ENCODE measurements at regions not wholly inside any gene's neighbourhood (a gene's known extent, or its start where the extent isn't known, plus 50 kb on each side); places are given as distances from the start of the nearest gene placed in this dataset.

DNA sequence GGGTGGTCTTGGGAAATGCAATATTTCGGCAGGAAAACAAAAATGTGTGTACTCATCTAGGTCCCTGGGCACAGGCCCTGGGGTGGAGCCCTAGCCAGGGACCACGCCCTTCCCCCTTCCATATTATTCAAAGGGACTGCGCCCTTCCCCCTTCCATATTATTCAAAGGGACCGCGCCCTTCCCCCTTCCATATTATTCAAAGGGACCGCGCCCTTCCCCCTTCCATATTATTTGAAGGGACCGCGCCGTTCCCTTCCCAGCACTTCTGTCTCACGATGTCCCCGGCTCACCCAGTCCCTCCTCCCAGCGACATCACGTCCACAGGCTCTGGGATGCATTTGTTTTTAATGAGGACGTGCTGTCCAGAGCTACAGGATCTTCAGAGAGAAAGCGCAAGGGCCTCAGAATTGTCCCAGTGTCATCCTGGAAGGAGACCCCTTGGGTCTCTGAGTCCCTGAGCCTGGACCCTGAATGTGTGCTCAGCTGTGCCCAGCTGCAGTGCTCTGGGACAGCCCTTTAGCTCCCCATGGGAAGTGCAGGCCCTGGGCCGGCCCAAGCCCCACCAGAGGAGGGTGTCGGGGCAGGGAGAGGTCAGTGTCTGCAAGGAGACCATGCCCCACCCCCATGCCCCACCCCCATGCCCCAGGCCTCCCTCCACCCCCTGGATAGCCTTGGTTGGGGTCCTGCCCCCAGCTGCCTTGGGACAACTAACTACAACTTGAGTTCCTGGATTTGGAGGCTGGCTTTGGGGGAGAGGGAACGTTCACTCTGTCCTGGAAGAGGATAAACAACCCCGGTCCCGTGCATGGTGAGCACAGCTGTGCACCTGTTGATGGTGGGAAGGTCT is 810.0 kb downstream of the BRD1 start:
- no peak for DNase-seq (ENCODE audit: low read depth in 3 of 3)

DNA sequence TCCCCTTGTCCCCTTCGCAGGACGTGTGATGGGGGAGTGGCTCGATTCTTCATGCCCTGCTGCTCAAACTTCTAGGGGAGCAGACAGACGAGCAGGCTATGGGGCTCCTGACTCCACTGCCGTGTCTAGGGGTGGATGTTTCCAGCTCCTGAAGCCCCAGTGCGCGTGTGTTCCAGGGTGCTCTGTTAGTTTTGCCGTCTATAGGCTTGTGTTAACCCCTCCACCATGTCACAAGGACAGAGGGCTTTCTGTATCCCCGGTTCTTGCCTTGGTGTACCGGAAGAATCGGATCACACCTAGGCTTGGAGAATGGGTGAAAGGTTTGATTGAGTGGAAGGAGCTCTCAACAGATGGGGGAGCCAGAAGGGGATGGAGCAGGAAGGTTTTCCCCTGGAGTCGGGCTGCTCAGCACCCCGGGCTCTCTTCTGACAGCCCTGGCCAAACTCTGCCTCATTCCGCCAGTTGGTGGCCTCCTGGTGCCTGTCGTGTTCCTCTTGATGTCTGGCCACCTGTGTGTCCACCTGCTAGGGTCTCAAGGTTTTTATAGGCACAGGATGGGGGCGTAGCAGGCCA is 810.7 kb downstream of the BRD1 start:
- DNase-seq (ENCODE audit: low read depth in 3 of 3), result no peak

DNA sequence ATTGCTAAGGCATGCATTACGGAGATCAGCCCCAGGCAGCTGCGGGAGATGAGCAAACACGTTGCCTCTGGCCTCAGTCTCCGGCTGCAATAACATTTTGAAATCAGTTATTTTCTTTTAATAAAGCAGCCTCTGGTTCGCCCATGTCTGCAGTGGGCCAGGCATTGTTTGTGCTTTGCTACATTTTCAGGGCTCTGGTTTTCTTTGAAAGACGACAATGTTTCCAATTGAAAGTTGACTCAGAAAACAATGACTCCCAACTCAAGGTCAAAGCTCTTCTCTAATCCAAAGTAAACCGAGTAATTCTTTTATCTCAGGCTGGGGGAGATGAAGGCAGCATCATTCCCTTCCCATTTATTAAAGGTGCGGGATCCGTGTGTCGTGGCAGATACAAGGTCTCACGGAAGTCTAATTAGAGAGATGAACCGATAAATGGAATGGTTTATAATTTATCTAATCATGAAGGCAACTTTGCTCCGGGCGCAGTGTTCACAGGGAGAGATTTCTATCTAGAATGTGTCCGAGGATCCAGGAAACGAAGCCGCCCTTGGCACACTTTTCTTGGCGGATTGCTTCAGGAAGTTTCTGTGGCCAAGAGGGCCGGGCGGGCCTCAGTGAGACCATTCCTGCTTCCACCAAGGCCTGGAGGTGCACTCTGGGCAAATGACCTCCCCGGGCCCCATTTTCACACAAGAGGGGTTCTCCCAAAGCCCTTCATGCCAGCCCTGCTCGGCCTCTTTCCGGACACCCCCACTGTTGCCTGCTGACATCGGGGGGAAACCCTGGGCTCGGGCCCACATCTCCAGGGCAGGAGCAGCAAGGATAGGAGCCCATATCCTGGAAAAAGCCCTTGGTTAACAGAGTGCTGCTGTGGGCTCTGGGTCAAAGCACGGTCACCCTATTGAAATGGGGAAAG is 811.4 kb downstream of the BRD1 start:
- DNase-seq (ENCODE audit: low read depth in 3 of 3), result no peak

DNA sequence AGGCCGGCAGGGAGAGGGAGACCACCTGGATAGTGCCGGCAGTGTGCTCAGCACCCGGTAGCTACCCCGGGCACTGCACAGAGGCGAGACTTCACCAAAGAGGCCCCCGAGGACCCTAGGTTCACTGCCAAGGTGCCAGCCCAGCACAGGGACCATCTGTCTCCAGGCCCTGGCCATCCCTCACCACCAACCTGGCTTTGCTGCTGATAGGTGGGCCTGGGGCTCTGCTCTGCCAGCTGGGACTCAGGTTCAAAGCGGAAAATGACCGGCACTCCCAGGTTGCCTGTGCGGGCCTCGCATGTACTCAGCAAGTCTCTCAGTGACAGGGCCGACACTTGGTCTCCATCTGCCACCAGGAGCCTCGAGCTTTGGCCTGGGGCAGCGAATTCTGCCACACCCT is 812.2 kb downstream of the BRD1 start:
- DNase-seq (ENCODE audit: low read depth in 3 of 3), result no peak

DNA sequence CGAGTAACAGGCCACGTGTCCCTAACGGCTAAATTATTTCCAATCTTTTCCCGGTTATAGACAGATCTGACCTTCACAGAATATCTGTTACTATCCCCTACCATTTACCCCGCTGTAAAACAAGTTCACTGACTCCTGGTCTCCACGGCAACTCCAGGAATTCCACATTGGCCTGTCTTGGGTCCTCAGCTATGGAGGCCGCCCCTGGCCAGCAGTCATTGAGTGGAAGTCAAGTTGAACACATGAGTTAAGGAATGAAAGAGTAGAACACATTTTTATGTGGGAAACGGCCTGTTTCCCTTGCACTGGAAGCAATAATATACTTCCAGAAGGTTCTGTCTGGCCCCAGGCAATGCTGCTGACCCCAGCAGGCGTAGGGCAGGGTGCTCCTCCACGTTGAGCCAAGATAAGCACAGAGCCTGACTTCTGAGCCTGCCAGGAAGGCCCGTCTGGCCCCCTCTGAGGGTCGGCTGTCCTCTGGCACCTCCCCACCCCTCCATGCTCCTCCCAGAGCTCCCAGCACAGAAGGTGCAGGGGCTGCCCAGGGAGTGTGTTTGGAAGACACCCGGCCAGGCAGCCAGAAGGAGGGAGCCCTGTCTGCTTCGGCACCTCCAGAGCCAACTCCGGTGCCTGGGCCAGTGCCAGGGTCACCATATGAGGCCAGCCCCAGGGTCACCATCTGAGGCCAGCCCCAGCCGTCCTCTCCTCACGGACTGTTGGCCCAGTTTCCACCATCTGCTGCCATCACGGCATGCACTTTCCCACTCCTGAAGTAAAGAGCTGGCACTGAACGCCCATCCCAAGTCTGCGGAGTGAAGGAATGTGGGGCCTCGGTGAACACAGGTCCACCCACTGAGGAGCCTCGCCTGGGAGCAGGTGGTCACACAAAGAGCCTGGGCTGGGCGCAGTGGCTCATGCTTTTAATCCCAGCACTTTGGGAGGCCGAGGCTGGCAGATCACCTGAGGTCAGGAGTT is 813.2 kb downstream of the BRD1 start:
- DNase-seq (ENCODE audit: low read depth in 3 of 3), result no peak

DNA sequence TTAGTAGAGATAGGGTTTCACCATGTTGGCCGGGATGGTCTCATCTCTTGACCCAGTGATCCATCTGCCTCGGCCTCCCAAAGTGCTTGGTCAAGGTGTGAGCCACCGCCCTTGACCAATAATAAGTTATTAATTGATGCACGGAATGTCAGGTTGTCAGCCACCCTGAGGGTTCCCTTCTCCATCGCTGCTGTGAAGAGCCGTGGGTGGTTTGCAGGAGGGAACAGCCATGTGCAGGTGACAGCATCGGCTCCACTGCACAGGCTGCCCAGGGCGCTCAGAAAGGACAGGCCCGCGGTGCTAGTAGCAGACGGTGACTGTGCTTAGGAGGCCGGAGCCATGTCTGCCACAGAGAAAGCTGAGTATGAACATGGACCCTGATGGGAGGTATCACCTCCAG is 814.0 kb downstream of the BRD1 start:
- no peak for DNase-seq (ENCODE audit: low read depth in 3 of 3)

DNA sequence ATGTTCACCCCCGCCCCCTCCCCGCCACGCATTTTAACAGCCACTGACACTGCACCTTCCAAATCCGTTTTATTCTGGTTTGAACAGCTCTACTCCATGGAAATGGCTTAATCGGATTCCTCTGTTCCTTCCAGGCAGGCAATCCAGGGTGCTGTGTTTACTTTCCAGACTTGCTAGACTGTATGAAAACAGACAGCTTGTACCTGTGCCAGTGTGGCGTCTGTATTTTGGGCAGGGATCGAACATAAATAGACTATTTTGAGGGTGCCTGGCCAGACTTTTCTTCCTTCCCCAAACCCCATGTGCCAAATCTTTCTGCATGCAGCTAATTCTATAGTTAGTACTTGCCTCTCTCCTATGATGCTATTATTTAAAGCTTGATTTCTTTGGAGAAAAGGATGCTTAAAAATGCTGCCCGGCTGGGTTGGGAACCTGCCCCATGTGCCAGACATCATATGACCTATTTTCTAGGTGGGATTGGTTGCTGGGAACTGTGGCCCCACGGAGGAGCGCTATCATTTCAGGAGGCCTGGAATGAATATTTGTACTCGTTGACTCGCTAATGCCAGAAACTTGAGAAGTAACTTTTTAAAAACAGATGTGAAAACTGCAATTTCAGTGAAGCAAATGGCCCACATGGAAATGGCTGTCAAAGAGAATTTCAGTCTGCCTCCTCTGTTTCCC is 814.8 kb downstream of the BRD1 start:
- DNase-seq (ENCODE audit: low read depth in 3 of 3), result no peak

DNA sequence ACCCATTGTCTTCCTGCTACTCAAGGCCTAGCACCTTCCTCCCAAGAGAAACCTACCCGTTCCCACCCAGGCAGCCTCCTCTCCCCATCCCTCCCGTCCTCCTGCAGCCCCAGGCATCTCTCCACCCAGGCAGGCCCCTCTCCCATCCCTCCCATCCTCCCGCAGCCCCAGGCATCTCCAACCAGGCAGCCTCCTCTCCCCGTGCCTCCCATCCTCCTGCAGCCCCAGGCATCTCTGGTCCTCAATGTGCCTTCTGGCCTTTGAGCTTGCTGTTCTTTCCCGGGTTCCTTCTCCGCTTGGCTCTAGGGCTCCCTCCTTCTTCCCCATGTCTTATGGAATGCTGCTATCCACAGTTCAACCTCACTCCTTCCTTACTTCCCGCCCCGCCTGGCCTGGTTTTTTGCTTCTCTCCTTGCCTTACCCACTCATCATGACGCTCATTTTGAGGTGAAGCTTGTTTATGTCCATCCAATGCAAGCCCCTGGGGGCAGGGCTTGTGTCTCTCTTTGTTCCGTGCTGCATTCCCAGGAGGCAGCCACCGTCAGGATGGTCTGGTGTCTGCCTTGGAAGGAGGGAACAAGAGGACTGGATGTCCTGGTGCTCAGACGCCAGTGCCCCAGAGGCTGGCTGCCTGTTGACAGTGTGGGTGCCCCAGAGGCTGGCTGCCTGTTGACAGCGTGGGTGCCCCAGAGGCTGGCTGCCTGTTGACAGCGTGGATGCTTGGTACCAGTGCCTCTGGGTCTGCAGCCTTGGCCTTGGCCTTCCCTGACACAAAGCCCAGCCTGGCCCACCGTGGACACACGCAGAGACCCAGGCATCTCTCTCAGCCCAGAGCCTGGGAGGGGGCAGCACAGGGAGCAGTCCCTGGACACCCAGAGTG is 815.7 kb downstream of the BRD1 start:
- DNase-seq (ENCODE audit: low read depth in 3 of 3), result no peak

DNA sequence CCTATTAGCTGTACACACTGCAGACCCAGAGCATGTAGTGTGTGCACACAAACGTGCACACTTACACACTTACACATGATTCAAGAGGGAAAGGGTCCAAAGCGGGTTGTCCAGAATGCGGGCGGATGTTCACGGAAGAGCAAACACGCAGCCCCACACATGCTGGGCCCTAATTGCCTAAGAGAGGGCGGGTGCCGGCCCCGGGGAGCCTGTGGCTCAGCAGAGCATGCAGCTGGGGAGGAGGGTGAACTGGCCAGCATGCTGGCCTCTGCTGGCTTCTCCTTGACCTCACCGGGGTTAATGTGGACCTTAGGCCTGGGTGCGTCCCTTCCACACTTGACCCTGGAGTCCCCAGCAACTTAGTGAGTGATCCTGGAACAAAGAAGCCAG is 816.3 kb downstream of the BRD1 start:
- DNase-seq (ENCODE audit: low read depth in 3 of 3), result no peak

DNA sequence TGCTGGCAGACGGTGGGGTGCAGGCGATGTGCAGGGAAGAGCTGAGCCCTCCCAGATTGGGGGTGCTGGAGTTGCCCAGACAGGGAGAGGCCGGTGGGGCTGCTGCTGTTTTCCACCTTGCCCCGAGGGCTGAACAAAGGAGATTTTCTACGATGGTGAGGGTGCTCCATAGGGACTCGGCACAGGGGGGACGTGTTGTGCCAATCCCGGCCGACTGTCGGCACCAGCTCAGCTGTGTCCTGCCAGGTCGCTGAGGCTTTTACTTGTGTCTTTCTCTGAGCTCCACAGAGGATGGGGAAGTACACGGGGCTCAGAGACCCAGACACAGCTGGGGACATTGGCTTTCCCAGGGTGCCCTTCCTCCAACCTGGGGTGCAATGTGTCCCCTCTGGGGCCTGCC is 816.8 kb downstream of the BRD1 start:
- no peak for DNase-seq (ENCODE audit: low read depth in 3 of 3)

DNA sequence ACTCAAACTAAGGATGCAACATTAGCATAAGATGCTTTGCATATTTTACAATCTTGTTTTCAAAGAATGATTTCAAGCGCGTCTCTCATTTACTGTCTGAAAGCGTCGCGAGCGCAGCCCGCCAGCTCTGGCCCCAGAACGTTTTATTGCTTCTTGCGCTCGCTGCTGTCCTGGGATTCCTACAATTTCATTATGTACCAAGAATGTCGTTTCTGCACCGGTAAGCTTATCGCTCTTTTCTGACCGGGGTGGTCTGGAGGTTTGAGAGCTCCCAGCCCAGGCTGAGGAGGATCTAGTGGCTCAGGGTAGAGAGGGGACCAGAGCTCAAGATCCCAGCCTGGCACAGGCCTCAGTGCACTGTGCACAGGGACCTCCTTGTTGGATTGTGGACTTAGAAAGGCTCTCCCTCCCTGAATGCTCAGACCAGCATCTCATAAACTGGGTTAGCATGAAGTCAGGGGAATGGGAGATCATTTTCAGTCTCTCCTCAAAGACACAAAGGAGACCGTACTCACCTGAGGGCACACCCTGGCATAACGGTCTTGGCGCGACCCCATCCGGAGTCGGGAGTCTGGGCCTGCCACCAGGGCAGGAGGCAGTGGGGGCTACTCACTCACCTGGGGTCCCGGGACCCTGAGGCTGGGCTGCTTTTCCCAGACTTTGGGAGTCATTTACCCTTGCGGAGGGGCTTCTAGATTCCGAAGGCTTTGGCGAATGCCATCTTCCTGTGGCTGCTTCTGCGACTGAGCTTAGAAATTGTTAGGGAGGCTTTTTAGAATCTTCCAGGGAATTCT is 817.4 kb downstream of the BRD1 start:
- no peak for DNase-seq (ENCODE audit: low read depth in 3 of 3)

DNA sequence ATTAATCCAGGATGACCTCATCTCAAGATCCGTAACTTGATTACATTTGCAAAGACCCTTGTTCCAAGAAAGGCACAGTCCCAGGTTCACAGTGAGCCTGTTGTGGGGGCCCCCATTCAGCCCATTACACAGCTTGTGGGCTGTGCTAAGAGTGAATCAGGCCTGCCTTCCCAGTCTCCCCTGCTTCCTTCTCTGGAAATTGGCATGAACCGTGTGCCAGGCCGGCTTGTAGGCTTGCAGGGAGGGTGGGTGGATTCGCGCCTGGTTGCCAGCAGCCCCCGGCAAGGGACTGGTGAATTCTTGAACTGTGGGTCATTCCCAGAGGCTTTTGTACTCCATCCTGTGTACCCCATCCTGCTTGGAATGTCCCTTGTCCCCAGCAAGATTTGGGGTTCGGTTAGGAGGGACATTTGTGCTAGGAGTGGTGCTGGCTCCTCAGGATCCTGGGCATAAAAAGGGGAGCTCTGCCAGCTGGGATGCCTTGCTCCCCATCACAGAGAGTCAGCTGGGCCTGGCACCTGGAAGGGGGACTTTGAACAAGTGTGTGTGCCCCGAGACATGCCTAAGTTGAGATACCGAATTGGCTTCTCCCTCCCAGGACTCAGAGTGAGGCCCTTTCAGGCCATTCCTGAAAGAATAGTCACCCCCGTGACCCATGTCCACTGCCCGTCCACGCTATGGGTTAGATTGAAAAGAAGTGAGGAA is 818.2 kb downstream of the BRD1 start:
- no peak for DNase-seq (ENCODE audit: low read depth in 3 of 3)

DNA sequence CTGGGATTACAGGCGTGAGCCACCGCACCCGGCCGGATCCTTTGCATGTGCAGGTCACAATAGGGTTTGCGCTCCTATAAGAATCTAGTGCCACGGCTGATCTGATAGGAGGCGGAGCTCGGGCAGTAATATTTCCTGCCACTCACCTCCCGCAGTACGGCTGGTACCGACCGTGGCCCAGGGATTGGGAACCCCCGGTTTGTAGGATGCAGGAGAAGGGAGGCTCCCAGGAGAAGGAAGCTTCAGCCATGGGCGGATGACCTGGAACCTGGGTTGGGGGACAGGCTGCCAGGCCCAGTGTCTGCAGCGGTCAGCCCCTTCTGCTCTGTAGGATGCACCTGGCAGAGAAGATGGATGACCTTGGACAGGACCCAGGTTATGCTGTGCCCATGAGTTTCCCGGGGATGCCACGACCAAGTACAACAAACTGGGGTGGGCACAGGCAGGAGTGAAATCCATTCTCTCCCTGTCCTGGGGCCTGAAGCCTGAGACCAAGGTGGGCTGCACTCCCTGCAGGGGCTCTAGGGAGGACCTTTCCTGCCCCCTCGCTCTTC is 818.9 kb downstream of the BRD1 start:
- DNase-seq (ENCODE audit: low read depth in 3 of 3), result no peak

DNA sequence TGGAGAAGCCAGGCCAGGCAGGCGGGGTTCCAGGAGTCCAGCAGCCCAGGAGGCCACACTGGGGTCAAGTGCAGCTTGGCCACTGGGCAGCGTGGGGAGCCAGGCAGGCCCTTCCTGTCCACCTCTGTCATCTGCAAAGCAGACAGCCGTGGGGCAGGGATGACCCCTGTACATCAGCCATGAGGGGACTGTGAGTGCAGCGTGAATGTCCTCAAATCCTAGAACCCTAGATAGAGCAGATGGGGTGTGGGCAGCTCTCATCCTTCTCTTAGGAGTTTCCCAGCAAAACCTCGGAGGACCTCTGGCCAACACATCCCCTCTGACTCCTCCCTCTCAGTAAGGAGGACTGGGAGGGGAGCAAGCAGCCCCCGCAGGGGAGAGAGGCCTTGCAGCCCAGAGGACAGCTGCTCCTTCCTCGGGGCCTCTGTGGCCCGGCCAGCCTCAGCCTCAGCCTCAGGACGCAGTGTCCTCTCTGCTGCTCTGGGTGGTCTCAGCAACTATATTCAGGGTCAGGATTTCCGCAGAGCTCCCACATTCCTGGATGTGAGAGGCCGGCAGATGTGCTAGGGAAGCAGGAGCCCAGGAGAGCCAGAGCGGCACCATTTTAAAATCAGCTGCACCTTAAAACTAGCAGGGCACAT is 820.5 kb downstream of the BRD1 start:
- DNase-seq (ENCODE audit: low read depth in 3 of 3), result no peak

DNA sequence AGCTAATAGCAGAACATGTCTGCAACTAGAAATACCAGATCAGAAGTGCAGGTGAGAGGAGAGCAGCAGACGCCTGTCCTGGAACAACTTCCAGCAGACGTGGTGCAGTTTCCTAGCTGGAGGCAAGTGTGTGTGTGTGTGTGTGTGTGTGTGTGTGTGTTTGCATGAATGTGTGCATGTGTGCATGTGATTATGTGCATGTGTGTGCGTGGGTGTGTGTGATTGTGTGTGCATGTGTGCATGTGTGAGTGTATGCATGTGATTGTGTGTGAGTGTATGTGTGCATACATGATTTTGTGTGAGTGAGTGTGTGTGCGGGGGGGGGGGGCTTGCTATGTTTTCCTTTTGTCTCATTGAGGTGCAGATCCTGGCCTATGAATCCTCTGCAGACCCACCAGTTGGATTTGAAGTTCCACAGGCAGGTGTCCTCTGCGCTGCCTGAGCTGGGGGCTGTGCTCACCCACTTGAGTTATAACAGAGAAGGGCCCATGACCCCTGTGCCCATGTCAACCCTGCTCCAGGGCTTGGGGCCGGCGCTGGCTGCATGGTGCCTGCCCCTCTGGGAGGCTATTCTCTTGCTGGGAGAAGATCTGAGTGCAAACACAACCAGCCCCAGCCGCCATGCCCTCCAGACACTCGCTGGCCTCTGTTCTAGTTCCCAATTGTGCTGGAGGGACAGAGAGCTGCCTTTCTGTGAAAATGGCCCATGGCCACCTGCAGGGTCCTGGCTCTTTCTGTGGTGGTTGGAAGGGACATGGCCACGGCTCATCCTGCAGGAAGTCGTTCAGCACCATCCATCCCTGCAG is 821.3 kb downstream of the BRD1 start:
- no peak for DNase-seq (ENCODE audit: low read depth in 3 of 3)

DNA sequence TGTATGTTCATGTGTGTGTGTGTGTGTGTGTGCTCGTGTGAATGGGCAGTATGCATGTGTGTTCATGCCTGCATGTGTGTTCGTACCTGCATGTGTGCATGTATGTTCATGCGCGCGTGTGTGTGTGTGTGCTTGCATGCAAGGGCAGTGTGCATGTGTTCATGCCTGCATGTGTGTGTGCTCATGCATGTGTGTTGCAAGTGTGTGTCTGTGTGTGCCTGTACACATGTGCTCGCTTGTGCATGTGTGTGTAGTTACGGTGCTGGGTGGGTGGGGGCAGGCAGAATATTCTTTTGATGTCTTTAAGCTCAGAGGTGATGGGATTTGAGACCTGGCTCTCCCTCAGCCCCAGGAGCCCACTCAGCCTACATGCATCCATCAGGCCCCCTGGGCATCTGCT is 822.1 kb downstream of the BRD1 start:
- DNase-seq (ENCODE audit: low read depth in 3 of 3), result no peak

Measured in stimulated activated CD4-positive, alpha-beta T cell treated with anti-CD3 and anti-CD28 coated beads, TNF-alpha, amount 100 ng/mL, for 48 hours (primary cell).